HG02938 (cell line): ENCODE measurements at regions not wholly inside any gene's neighbourhood (a gene's known extent, or its start where the extent isn't known, plus 50 kb on each side); places are given as distances from the start of the nearest gene placed in this dataset.

Experiments used
- ATAC-seq: cut with Tn5 transposase; IDR thresholded peaks from one replicate; pipeline ENCODE4 v1.9.1; 2021; ENCODE audit warnings: mild to moderate bottlenecking, moderate library complexity; ENCODE audit not compliant: unreplicated experiment

- ATAC-seq, result no peak
Measured at GRCh38 chr12:60834372-60834771, 1238.5 kb downstream of the SLC16A7 start.

- ATAC-seq, result no peak
Measured at GRCh38 chr12:60834806-60835205, 1239.0 kb downstream of the SLC16A7 start.

- no peak for ATAC-seq
Measured at GRCh38 chr12:60836651-60837050, 1240.8 kb downstream of the SLC16A7 start.

GRCh38 chr12:60842181-60842580 is 1246.4 kb downstream of the SLC16A7 start:
- no peak for ATAC-seq

- ATAC-seq, result no peak
Measured at GRCh38 chr12:60844101-60844500, 1248.3 kb downstream of the SLC16A7 start.

- no peak for ATAC-seq
Measured at GRCh38 chr12:60844875-60845274, 1249.0 kb downstream of the SLC16A7 start.

GRCh38 chr12:60845696-60846095 is 1249.9 kb downstream of the SLC16A7 start:
- ATAC-seq, result no peak

- no peak for ATAC-seq
Measured at GRCh38 chr12:60847281-60847680, 1251.5 kb downstream of the SLC16A7 start.

- ATAC-seq, result no peak
Measured at GRCh38 chr12:60849723-60850122, 1253.9 kb downstream of the SLC16A7 start.

- ATAC-seq, result no peak
Measured at GRCh38 chr12:60853407-60853806, 1257.6 kb downstream of the SLC16A7 start.

GRCh38 chr12:60863421-60863820 is 1267.6 kb downstream of the SLC16A7 start:
- no peak for ATAC-seq

GRCh38 chr12:60872219-60872618 is 1276.4 kb downstream of the SLC16A7 start:
- no peak for ATAC-seq

- no peak for ATAC-seq
Measured at GRCh38 chr12:60872850-60873713, 1277.3 kb downstream of the SLC16A7 start.

- ATAC-seq, result no peak
Measured at GRCh38 chr12:60874091-60874490, 1278.3 kb downstream of the SLC16A7 start.

GRCh38 chr12:60920841-60921495 is 1325.1 kb downstream of the SLC16A7 start:
- ATAC-seq, result no peak

GRCh38 chr12:60921541-60921940 is 1325.7 kb downstream of the SLC16A7 start:
- ATAC-seq, result no peak

GRCh38 chr12:60926256-60926655 is 1330.4 kb downstream of the SLC16A7 start:
- ATAC-seq, result no peak

- ATAC-seq, result no peak
Measured at GRCh38 chr12:60930151-60930550, 1330.1 kb upstream of the USP15 start.

- no peak for ATAC-seq
Measured at GRCh38 chr12:60935981-60936761, 1324.0 kb upstream of the USP15 start.

GRCh38 chr12:60947533-60947932 is 1312.7 kb upstream of the USP15 start:
- no peak for ATAC-seq

GRCh38 chr12:60967128-60967527 is 1293.1 kb upstream of the USP15 start:
- no peak for ATAC-seq
